GM21529 (cell line): ENCODE measurements at regions not wholly inside any gene's neighbourhood (a gene's known extent, or its start where the extent isn't known, plus 50 kb on each side); places are given as distances from the start of the nearest gene placed in this dataset.
"Not testable (repeated sequence)": the region's sequence is repeated elsewhere in the genome, so short reads cannot be mapped to it uniquely, and the experiment has no call there.

ENCODE experiments used
- ATAC-seq: cut with Tn5 transposase; IDR thresholded peaks from one replicate; pipeline ENCODE4 v1.9.1; 2021; ENCODE audit not compliant: unreplicated experiment

GRCh38 chr10:44564361-44564760 lies 179.5 kb upstream of the CXCL12 start:
- no peak for ATAC-seq

- ATAC-seq: no peak
Measured at GRCh38 chr10:44564790-44565189, 179.9 kb upstream of the CXCL12 start.

DNA sequence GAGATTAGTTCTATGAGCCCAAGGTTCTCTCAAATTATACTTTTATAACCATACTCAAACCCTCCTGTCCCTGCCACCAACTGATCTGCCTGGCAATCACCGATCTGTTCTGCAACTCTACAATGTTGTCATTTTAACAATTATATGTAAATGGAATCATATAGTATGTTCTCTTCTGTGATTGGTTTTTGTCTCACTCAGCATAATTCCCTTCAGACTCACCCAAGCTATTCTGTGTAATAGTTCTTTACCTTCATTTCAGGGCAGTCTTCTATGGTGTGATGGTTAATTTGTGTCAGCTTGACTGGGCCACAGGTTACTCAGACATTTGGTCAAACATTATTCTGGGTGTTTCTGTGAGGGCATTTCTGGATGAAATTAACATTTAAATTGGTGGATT lies 181.9 kb upstream of the CXCL12 start:
- ATAC-seq: no peak

DNA sequence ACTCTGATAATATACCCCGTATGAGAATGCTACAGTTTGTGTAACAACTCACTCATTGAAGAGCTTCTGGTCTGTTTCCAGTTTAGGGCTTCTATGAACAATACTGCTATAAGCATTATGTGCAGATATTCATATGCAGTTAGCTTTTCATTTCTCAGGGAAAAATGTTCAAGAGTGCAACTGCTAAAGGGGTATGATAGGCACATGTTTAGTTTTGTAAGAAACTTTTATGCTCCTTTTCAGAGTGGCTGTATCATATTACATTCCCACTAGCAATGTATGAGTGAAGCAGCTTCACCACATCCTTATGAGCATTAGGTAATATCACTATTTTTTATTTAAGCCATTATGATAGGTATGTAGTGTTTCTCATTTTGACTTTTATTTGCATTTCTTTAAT lies 182.6 kb upstream of the CXCL12 start:
- ATAC-seq: no peak

GRCh38 chr10:44569193-44570091 lies 184.5 kb upstream of the CXCL12 start:
- no peak for ATAC-seq

- ATAC-seq: no peak
Measured at GRCh38 chr10:44571701-44572100, 186.8 kb upstream of the CXCL12 start.

DNA sequence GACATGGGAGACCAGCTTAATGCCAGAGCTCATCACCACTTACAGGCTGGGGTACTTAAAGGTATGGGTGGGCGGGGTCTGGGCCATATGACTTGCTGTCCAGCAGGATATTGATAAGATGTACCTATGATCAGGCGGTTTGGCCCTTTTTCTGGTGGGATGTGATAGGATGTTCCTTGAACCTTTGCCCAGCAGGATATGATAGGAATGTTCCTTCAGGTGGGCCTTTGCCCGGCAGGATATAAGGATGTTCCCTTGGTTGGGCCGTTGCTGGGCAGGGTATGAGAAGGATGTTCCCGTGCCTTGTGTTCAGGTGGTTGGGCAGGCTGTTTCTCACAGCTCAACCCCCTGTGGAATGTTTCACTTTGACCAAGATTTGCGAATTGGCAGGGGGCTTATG lies 187.2 kb upstream of the CXCL12 start:
- ATAC-seq: no peak

- ATAC-seq: no peak
Measured at GRCh38 chr10:44573821-44574220, 188.9 kb upstream of the CXCL12 start.

- ATAC-seq: no peak
Measured at GRCh38 chr10:44574596-44575480, 189.9 kb upstream of the CXCL12 start.

DNA sequence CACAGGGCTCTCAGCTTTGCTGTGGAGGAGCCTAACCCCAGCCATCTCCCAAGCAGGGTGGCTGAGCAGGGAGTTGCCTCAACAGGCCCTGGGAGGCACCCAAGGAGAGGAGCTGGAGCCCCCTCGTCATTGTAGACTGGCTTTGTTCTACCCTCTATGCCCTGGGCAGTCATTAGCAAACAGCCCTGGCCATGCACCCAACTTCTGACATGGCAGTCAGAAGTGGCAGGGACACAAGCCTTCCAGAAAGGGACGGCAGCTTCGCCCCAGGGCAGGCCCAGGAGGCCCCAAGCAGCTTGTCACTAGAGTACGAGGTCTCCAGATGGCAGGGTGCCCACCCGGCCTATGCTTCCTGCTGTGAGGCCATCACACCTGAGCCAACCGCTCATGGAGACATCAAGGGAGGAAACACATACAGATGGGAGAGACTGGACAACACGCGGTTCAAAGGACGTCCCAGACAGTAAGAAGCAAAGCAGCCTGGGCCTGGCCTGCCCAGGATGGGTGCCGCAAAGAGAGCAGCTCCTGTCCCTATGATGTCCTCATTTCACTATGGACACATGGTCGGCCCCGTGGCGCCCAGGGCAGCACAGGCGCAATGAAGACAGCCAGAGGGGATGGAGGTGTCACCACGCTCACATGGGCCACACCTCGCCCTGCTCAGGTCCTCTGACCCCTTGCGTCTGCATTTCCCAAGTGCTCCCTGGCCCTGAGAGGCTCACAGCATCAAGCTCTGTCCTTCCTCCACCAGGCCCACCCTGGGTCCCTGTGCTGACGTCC lies 190.9 kb upstream of the CXCL12 start:
- no peak for ATAC-seq

- no peak for ATAC-seq
Measured at GRCh38 chr10:44576702-44577191, 191.8 kb upstream of the CXCL12 start.

GRCh38 chr10:44577533-44577932 lies 192.6 kb upstream of the CXCL12 start:
- no peak for ATAC-seq

- no peak for ATAC-seq
Measured at GRCh38 chr10:44578271-44578670, 193.4 kb upstream of the CXCL12 start.

- not testable (repeated sequence) for ATAC-seq
Measured at GRCh38 chr10:44578963-44579362, 194.1 kb upstream of the CXCL12 start.

DNA sequence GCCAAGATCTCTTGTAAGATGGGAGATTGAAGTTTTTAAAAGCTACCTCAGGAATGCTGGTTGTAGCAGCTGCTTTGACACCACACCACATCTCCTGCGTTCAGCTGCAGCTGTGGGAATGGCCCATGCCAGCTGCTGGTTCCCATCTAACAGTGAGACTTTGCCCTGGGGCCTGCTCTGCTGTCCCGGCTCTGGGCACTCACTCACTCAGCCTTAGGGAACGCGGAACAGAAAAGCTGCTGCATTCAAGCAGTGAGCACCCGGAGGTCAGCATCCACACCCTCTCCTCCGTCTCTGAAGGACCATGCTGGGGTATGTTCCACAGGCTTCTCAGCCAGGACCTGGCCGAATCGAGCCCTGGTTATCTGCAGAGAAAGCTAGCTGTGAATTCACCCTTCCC lies 197.1 kb upstream of the CXCL12 start:
- ATAC-seq: no peak

DNA sequence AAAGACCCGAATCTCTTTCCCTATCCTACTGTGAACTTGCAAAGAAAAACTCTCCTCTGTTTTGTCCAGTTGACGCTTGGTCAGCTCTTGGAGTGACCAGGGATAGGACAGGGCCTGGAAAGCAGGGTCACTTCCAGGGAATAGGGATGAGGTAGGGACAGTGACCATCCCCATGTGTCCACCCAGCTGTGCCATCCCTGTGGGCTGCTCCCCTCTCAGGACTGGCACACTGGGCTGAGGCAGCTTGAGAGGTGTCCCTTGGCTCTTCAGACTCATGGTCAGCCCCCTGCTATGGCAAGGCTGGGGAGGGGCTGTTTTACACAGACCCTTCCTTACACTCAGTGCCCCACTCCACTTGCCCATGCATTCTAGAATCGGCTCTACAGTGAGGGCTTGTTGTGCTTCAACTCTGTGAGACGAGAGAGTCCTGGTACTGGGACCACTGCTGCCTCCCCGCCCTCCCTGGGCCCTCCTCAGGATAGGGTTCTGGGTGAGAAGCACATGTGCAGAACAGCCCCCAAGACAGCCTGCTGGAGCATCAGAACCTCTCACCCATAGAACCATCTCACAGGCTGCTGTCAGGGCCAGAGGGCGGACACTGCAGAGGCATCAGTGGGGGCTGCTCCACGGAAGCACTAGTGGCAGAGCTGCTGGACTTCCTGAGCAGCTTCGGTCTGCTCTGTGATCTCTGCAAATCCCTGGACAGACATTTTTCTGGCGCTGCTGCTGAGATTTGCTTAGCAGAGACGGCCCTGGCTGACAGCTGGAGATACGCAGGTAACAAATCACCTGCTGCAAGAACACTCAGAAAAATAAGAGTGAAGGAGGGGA lies 202.8 kb upstream of the CXCL12 start:
- ATAC-seq: no peak

DNA sequence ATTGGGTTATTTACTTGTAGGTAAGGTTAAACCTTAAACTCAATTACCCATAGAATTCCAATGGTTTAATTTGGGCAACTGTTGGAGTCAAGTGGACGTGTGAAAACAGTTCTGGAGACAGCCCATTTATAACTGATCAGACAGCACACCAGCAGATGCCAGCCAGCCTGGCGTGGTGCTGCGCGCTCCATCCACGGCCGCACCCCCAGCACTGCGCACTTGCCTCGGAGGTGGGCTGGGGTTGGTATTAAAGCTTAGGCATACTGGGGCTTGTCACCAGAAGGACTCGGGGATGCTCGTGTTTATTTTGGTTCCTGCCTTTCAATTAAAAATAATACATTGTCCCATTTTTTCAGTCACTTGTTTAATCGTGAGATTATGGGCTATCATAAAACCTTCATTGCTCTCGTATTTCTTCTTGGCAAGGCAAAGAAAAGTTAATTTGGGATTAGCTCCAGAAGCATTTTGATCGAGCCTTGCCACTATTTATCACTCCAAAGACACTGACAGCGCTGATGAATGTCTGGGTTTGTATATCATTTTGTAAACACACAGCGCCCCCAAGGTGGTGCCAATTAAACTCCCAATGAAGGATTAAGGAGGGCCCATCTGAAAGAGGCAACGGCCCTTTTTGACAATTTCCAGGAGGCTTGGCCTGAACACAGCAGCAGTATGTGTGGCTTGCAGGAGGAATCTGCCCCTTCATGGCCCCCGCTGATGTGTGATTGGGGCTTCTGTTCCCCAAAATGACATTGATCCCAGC lies 204.5 kb upstream of the CXCL12 start:
- ATAC-seq: no peak

GRCh38 chr10:44589944-44590449 lies 205.1 kb upstream of the CXCL12 start:
- no peak for ATAC-seq

- no peak for ATAC-seq
Measured at GRCh38 chr10:44591911-44592310, 207.0 kb upstream of the CXCL12 start.
